GM19468 (cell line): ENCODE measurements at regions not wholly inside any gene's neighbourhood (a gene's known extent, or its start where the extent isn't known, plus 50 kb on each side); places are given as distances from the start of the nearest gene placed in this dataset.
"Not testable (repeated sequence)": the region's sequence is repeated elsewhere in the genome, so short reads cannot be mapped to it uniquely, and the experiment has no call there.

Source experiments
- ATAC-seq: cut with Tn5 transposase; IDR thresholded peaks from one replicate; pipeline ENCODE4 v1.9.1; 2021; ENCODE audit warnings: mild to moderate bottlenecking, moderate library complexity, moderate number of reproducible peaks; ENCODE audit not compliant: unreplicated experiment; ENCODE audit errors: extremely low read depth

GRCh38 chr3:177379045-177379444, 181.8 kb upstream of the TBL1XR1 start:
- ATAC-seq = no peak

GRCh38 chr3:177381070-177381469, 183.8 kb upstream of the TBL1XR1 start:
- no peak for ATAC-seq

GRCh38 chr3:177382944-177383343, 185.7 kb upstream of the TBL1XR1 start:
- ATAC-seq = no peak

- no peak for ATAC-seq
These were observed 187.9 kb upstream of the TBL1XR1 start for GRCh38 chr3:177385186-177385585.

- ATAC-seq = no peak
These were observed 188.6 kb upstream of the TBL1XR1 start for GRCh38 chr3:177385831-177386301.

- ATAC-seq = no peak
These were observed 190.9 kb upstream of the TBL1XR1 start for GRCh38 chr3:177388209-177388608.

GRCh38 chr3:177394231-177395024, 197.1 kb upstream of the TBL1XR1 start:
- not testable (repeated sequence) for ATAC-seq

- ATAC-seq = no peak
These were observed 199.5 kb upstream of the TBL1XR1 start for GRCh38 chr3:177396733-177397132.

- no peak for ATAC-seq
These were observed 204.1 kb upstream of the TBL1XR1 start for GRCh38 chr3:177401375-177401774.

- no peak for ATAC-seq
These were observed 205.3 kb upstream of the TBL1XR1 start for GRCh38 chr3:177402533-177402932.

GRCh38 chr3:177405191-177405672, 207.9 kb upstream of the TBL1XR1 start:
- no peak for ATAC-seq

- no peak for ATAC-seq
These were observed 213.4 kb upstream of the TBL1XR1 start for GRCh38 chr3:177410730-177411129.

- ATAC-seq = no peak
These were observed 213.9 kb upstream of the TBL1XR1 start for GRCh38 chr3:177411201-177411600.

- not testable (repeated sequence) for ATAC-seq
These were observed 215.4 kb upstream of the TBL1XR1 start for GRCh38 chr3:177412677-177413170.

- no peak for ATAC-seq
These were observed 216.8 kb upstream of the TBL1XR1 start for GRCh38 chr3:177414093-177414492.

GRCh38 chr3:177418787-177419186, 221.5 kb upstream of the TBL1XR1 start:
- no peak for ATAC-seq

GRCh38 chr3:177419904-177420601, 222.8 kb upstream of the TBL1XR1 start:
- ATAC-seq = no peak

GRCh38 chr3:177420651-177421480, 223.6 kb upstream of the TBL1XR1 start:
- ATAC-seq = no peak

GRCh38 chr3:177421481-177421785, 224.2 kb upstream of the TBL1XR1 start:
- no peak for ATAC-seq

GRCh38 chr3:177424521-177424920, 227.2 kb upstream of the TBL1XR1 start:
- ATAC-seq = no peak
